GM19467 (cell line): ENCODE measurements at regions not wholly inside any gene's neighbourhood (a gene's known extent, or its start where the extent isn't known, plus 50 kb on each side); places are given as distances from the start of the nearest gene placed in this dataset.

ENCODE experiments used
- ATAC-seq: cut with Tn5 transposase; IDR thresholded peaks from one replicate; pipeline ENCODE4 v1.9.1; 2021; ENCODE audit warnings: mild to moderate bottlenecking, moderate library complexity; ENCODE audit not compliant: unreplicated experiment

GRCh38 chr12:34391771-34392581, 369.7 kb downstream of the ALG10 start:
- no peak for ATAC-seq

- no peak for ATAC-seq
Observed at GRCh38 chr12:34392741-34393085, 370.4 kb downstream of the ALG10 start.

- no peak for ATAC-seq
Observed at GRCh38 chr12:34393086-34393820, 371.0 kb downstream of the ALG10 start.

GRCh38 chr12:34393821-34394150, 371.5 kb downstream of the ALG10 start:
- no peak for ATAC-seq

- ATAC-seq, result no peak
Observed at GRCh38 chr12:34394211-34395055, 372.1 kb downstream of the ALG10 start.

- ATAC-seq, result no peak
Observed at GRCh38 chr12:34395056-34396005, 373.0 kb downstream of the ALG10 start.

GRCh38 chr12:34396006-34396860, 373.9 kb downstream of the ALG10 start:
- ATAC-seq, result no peak

GRCh38 chr12:34396861-34397590, 374.7 kb downstream of the ALG10 start:
- no peak for ATAC-seq

- ATAC-seq, result no peak
Observed at GRCh38 chr12:34397591-34398365, 375.5 kb downstream of the ALG10 start.

GRCh38 chr12:34398366-34398705, 376.0 kb downstream of the ALG10 start:
- no peak for ATAC-seq

GRCh38 chr12:34398706-34399630, 376.7 kb downstream of the ALG10 start:
- ATAC-seq, result no peak

GRCh38 chr12:34399631-34400410, 377.5 kb downstream of the ALG10 start:
- ATAC-seq, result no peak

- ATAC-seq, result no peak
Observed at GRCh38 chr12:34400411-34400881, 378.1 kb downstream of the ALG10 start.

GRCh38 chr12:34400986-34401658, 378.8 kb downstream of the ALG10 start:
- no peak for ATAC-seq

GRCh38 chr12:34401659-34402227, 379.4 kb downstream of the ALG10 start:
- no peak for ATAC-seq
